ENCODE measurements at regions not wholly inside any gene's neighbourhood (a gene's known extent, or its start where the extent isn't known, plus 50 kb on each side); places are given as distances from the start of the nearest gene placed in this dataset.

DNA sequence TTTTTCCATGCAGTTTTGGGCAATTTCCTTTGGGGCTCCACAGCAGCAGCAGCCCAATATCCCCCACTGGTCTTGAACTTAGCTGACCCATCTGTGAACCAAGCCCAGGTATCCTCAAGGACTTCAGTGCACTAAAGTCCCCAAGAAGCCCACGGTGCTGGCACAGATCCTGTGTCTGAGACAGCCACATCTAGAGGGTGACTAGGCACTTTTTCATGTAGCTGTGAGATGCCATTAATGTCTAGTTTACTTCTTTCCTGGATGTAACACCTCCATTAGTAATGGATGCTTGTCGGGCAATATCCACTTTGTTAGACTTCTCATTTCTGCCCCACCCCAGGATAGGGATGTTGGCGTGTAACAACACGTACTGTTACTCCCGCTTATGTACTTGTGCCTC is 117.9 kb downstream of the GPCPD1 start:
- Mint-ChIP-seq H3K27ac (ENCODE audit: unreplicated experiment) (no peak overlapping the region), H3K4me1 (ENCODE audit: low read depth, unreplicated experiment) (no peaks in the 10 kb centered on the region), H3K36me3 (ENCODE audit: insufficient read depth, unreplicated experiment) (no peaks in the 10 kb centered on the region), H3K27me3 (ENCODE audit: unreplicated experiment) (peaks cover 79% of the 10 kb centered on the region), H3K4me3 (ENCODE audit: low read depth, unreplicated experiment) (no peak overlapping the region), H3K9me3 (ENCODE audit: low read depth, unreplicated experiment) (no peaks in the 10 kb centered on the region)
- CTCF ChIA-PET = no interaction called here
- DNase-seq = no peak
- TF ChIP-seq CTCF (IDR thresholded peaks at IDR 0.05; ENCODE audit: unreplicated experiment) = no peak
- intact Hi-C loops (cut with micrococcal nuclease; ENCODE audit: unreplicated experiment) = no loop called here
- BruUV-seq (replicated peaks) = no TSS peak

DNA sequence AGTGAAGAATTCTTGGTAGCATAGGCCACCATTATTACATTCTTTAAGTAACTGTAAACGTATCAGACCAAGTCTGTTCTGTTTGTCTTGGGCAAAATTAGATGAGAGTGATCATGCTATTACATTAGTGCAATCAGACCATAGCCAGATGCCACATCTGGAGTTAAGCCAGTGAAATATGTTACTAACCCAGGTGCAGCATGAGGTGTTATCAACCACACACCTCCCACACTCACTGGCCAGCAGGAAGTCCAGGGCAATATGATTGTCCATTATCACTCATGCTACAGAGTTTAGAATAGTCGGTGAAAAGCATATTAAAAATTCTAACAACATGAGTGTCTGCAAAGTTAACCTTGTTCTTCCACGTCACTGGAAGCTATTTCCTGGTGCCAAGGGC is 119.4 kb downstream of the GPCPD1 start:
- no TSS peak for BruUV-seq (replicated peaks)
- no peak for DNase-seq
- intact Hi-C loops (cut with micrococcal nuclease; ENCODE audit: unreplicated experiment) = no loop called here
- Mint-ChIP-seq H3K4me3 (ENCODE audit: low read depth, unreplicated experiment) (no peak overlapping the region), H3K9me3 (ENCODE audit: low read depth, unreplicated experiment) (no peaks in the 10 kb centered on the region), H3K36me3 (ENCODE audit: insufficient read depth, unreplicated experiment) (no peaks in the 10 kb centered on the region), H3K4me1 (ENCODE audit: low read depth, unreplicated experiment) (no peaks in the 10 kb centered on the region), H3K27ac (ENCODE audit: unreplicated experiment) (no peak overlapping the region), H3K27me3 (ENCODE audit: unreplicated experiment) (peaks cover 94% of the 10 kb centered on the region)
- no peak for TF ChIP-seq CTCF (IDR thresholded peaks at IDR 0.05; ENCODE audit: unreplicated experiment)
- CTCF ChIA-PET = no interaction called here

DNA sequence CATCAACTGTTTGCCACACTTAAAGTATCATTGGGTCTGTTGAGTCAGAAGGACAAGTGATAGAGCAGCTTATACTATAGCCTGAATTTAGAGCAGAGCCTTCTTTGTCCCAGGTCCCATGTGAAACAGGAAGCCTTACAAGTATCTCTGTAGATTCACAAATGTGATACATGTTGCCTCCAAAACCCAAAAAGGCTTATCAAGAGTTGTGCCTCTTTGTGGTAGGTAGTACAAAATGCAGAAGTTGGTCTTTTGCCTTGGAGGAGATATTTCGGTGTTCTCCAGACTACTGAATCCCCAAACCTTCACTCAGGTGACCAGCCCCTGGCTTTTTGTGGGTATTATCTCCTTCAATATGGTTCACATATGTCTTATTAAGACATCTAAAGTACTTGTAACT is 121.2 kb downstream of the GPCPD1 start:
- Mint-ChIP-seq H3K27ac (ENCODE audit: unreplicated experiment) (no peak overlapping the region), H3K27me3 (ENCODE audit: unreplicated experiment) (peaks cover 94% of the 10 kb centered on the region), H3K4me3 (ENCODE audit: low read depth, unreplicated experiment) (no peak overlapping the region), H3K36me3 (ENCODE audit: insufficient read depth, unreplicated experiment) (no peaks in the 10 kb centered on the region), H3K9me3 (ENCODE audit: low read depth, unreplicated experiment) (no peaks in the 10 kb centered on the region), H3K4me1 (ENCODE audit: low read depth, unreplicated experiment) (no peaks in the 10 kb centered on the region)
- DNase-seq = no peak
- no peak for TF ChIP-seq CTCF (IDR thresholded peaks at IDR 0.05; ENCODE audit: unreplicated experiment)
- CTCF ChIA-PET = no interaction called here
- intact Hi-C loops (cut with micrococcal nuclease; ENCODE audit: unreplicated experiment) = no loop called here
- no TSS peak for BruUV-seq (replicated peaks)

DNA sequence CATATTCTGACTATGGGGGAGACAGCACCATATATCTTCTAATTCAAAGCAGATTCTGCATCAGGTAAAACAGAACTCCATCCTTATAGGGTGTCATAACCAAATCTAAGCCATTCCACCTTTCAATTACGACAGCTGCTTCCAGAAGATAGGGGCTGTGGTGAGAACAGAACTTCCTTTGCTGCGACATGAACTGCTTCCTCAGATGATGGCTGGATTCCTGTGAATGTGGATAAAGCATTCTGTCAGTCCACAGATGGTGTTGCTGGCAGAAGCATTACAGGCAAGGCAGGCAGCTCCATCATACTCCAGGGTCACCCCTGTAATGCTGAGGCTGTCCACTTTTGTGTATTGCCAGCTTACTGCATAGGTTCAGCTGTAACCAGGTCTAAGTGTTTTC is 122.0 kb downstream of the GPCPD1 start:
- CTCF ChIA-PET = no interaction called here
- Mint-ChIP-seq H3K4me1 (ENCODE audit: low read depth, unreplicated experiment) (no peaks in the 10 kb centered on the region), H3K36me3 (ENCODE audit: insufficient read depth, unreplicated experiment) (no peaks in the 10 kb centered on the region), H3K27me3 (ENCODE audit: unreplicated experiment) (peaks cover 90% of the 10 kb centered on the region), H3K4me3 (ENCODE audit: low read depth, unreplicated experiment) (no peak overlapping the region), H3K27ac (ENCODE audit: unreplicated experiment) (no peak overlapping the region), H3K9me3 (ENCODE audit: low read depth, unreplicated experiment) (no peaks in the 10 kb centered on the region)
- intact Hi-C loops (cut with micrococcal nuclease; ENCODE audit: unreplicated experiment) = no loop called here
- DNase-seq = no peak
- TF ChIP-seq CTCF (IDR thresholded peaks at IDR 0.05; ENCODE audit: unreplicated experiment) = no peak
- BruUV-seq (replicated peaks) = no TSS peak
